HT1080 (cell line): ENCODE measurements at regions not wholly inside any gene's neighbourhood (a gene's known extent, or its start where the extent isn't known, plus 50 kb on each side); places are given as distances from the start of the nearest gene placed in this dataset.
"Not testable (repeated sequence)": the region's sequence is repeated elsewhere in the genome, so short reads cannot be mapped to it uniquely, and the experiment has no call there.

Source experiments
- DNase-seq: peaks from one replicate; pipeline ENCODE4 v3.0.0-alpha.2; 2015; ENCODE audit warnings: low read depth

DNA sequence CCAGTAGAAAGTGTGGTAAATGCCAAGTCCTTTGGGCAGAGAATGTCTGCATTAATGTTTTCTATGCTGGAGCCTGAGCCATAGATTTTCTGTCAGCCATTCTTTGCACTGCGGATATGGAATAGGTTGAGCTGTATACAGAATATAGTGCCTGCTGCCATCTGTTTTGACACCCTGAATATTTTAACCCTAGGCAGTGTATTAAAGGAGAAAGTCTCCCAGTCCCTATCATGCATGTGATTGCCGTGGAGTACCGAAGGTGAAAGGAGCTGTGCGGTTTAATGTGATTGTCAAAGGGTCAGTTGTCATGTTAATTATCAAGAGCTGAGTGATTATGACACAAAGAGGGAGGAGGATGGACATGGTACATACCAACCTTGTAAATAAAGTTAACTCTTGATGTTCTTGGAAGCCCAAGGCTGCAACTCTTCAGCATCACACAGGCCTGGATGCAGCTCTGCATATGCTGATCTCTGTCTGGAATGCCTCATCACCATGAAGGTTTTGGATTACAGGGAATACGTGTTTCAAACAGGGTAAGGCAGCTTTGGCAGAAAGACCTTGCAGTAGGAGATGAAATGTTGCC lies 247.1 kb upstream of the ELAVL2 start:
- DNase-seq: no peak

DNA sequence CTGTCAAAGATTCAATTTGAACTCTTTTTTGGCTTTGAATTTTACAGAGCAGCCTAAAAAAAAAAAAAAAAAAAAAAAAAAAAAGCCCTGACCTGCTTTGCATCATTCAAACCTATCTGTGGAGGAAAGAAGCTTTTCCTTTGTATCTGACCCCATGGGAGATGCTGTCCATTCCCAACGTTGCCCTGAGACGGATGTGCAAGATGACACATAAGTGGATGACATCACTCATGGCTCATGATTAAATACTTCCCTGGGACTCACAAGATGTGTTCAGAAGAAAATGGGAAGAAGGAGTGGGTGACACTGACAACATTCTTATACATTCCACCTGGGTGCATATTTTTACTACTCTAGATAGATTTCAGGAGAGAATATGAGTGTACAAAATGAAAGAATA lies 245.7 kb upstream of the ELAVL2 start:
- DNase-seq: peak; percentile 74

DNA sequence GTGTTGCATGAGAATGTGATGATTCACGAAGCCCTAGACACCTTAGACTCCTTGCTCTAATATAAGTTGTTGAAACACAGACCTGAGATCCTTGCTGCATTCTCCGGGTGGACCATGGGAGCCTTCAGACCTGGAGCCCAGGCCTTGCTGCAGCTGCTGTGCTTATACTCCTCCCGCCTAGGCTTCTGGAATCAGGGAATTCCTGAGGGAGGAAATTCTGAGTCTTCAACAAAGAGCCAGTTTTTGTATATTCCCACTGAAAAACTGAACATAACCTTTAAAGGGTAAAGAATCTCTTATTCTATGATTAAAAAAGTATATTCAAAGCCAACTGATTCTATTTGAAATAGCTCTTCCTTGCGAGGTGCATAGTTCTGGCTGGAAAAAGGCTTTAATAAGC lies 245.1 kb upstream of the ELAVL2 start:
- DNase-seq: no peak

DNA sequence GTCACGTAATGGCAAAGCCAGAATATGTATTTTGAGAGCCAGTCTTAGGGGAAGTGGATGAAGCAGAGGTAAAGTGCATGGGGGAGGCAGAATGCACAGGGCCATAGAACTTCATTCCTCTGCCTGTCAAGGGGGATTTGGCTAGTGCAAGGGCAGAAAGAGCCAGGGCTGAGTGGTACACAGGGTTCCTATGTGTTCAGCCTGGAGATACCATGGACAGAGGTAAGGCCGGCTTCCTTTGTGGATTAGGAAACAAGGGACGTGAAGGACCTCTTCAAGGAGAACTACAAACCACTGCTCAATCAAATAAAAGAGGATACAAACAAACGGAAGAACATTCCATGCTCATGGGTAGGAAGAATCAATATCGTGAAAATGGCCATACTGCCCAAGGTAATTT lies 241.1 kb upstream of the ELAVL2 start:
- not testable (repeated sequence) for DNase-seq

DNA sequence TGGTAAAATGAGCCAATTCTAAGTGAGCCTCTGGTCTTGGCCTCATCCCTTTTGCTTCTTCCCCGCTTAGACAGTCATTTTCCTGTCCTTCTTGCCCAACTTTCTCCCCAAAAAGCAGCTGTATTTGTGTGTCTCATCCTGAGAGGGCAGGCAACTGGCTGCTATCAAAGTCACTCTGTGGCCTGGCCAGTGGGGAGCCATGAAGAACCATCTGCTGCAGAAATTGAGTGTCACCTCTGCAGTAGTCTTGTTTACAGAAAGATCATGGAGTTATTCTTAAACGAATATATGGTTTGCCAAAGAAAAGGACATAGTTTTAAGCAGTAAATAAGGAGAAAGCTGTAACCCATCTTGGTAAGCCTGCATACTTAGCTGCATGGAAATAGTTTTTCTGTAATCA lies 233.6 kb upstream of the ELAVL2 start:
- DNase-seq: no peak

DNA sequence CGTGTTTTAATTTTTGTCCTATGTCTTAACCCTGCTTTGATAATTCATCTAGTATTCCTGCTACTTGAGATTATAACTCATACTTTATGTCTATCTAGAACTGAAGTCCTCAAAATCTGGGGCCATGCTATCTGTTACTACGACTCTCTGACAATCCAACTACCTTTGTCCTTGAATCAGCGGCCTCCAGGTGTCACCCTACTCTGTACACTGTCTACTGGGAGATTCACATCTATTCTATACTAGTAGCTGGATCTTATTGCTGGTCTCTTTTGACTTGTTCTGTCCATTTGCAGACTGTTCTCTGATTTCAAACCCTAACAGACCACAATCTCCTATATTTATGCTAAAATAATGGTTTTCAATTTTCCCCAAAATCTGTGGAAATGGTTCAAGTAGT lies 225.5 kb upstream of the ELAVL2 start:
- no peak for DNase-seq

DNA sequence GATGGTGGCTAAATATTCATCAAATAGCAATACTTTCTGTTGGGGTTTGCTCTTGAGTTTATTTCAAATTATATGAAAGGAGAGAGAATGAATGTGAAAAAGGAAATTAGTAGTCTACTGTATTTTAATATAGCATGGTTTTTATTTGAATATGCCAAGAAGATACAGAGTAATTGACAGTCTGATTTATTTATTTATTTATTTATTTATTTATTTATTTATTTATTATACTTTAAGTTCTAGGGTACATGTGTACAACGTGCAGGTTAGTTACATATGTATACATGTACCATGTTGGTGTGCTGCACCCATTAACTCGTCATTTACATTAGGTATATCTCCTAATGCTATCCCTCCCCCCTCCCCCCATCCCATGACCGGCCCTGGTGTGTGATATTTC lies 224.2 kb upstream of the ELAVL2 start:
- not testable (repeated sequence) for DNase-seq

DNA sequence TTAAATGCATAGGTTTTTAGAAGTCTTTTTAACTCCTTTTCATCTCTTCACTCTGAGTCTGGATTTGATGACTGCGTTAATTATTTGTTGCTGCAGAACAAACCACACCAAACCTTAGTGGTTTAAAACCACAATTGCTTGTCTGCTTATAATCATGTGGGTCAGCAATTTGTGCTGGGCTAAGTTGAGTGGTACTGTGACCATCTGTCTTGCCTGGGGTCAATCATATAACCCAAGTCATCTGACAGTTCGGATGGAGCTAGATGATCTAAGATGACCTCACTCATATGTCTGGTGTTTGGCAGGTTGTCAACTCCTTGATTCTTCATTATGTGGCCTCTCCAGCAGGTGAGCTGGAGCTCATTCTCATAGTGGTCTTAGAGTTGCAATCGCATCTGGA lies 219.1 kb upstream of the ELAVL2 start:
- no peak for DNase-seq

DNA sequence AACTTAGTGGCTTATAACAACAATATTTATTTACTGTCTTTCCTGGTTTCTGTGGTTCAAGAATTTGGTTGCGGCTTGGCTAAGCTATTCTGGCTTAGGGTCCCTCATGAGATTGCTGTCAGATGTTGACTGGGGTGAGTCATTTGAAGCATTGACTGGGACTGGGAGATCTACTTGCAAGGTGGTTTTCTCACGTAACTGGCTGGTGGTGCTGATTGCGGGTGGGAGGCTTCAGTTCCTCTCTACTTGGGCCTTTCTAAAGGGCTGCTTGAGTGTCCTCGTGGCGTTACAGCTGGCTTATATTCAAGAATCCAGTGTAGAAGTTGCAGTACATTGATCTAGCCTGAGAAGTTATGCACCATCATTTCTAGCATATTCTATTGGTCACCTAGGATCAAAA lies 218.5 kb upstream of the ELAVL2 start:
- DNase-seq: peak; percentile 7

DNA sequence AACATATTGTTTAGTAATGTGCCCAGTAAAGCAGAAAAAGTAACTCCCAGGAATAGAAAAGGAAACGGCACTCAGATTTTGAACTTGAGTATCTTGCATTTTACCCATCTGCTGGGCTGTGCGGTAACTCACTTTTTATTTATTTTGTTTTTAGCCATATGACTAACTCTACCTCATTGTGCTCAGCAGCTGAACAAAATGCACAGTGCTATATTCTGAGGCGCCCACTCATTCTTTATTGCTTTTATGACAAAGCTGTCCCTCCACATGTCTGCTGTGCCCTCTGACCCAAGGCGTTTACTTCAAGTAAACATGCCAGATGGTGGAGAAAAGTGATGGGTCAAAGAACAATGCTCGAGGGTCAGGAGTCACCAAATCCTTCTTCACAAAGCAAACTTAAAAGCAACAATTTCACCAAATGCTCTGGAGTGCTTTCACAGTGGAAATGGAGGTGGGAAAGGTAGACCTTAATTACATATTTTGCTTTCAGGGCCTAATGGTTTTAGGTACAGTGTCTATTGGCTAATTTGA lies 215.2 kb upstream of the ELAVL2 start:
- DNase-seq: no peak

DNA sequence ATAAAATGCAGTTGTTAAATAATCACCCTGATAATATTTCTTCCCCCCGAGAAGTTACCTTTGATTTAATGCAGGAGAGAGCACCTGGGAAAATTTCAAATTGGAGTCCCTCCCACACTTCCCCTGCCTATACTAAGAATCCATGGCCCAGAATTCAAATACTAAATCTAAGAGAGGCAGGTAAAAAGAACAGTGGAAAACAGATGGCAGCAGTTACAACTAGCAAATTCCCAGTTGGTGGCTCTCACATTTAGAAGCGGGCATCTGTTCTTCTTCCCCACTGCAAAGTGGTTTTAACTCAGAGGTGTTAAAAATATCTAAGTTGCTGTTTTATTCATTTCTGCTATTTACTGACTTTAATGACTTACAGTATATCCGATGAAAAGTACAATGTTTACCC lies 210.4 kb upstream of the ELAVL2 start:
- no peak for DNase-seq

DNA sequence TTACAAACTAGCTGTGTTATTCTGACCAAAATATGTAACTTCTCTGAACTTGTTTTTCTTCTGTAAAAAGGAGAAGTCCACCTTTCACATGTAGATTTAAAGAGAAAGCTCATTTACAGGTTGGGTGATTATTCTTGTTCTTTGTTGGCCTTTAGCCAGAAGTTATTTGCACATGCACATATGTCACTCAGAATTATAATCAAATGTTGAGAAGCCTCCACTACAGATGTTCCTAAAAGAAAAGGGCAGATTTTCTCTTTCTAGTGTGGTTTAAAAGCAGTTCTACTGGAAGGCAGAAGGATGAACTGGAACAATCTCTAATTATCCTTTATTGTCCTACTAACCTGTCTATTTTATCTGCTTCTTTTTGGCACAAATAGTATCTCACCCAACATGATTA lies 209.8 kb upstream of the ELAVL2 start:
- DNase-seq: no peak

DNA sequence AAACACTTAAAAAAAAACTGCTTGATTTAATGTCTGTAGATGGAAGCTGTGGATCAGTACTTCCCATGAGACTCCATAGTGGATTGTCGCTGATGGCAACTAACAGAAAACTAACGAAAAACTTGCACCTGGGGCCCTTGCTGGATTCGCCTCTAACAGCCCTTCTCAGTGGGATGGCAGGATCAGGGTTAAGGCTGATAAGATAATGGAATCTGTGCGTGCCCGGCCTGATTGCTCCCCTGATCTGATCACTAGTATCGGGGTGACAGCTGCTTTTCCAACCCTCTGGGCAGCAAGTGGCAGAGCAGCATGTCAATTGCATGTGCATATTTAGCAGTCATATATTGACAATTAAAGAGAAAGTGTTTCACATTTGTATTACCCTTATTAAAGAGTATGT lies 185.8 kb upstream of the ELAVL2 start:
- DNase-seq: no peak

DNA sequence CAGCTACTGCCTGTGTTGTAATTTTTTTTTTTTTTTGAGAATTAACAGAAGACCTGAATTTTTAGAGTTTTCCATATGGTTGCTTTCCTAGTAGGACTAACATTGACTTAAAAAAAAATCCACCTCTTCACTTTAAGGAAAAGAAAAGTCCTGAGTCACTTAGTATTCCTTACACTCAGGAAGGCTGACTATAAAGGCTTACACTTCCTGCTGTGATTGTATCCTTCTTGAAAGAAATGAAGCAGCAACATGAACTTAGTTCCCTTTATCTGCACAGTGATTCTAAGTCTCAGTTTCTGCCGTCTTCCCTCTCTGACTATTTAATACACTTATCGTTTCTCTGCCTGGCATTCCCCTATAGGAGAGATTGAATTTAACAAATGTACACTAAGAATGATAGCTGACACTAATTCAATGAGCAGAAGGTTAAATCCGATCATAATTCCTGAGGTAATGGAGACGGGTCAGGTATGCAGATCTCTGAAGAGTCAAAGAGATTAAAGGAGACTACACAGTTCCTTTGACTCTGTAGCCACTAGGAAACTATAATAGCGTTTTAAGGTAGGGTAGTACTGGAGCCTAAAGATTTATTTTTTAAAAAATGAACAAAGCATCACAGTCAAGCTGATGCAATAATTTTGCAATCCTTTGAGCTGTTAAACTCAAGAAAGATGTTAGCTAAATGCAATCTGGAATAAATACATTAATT lies 185.1 kb upstream of the ELAVL2 start:
- DNase-seq: peak; percentile 35

DNA sequence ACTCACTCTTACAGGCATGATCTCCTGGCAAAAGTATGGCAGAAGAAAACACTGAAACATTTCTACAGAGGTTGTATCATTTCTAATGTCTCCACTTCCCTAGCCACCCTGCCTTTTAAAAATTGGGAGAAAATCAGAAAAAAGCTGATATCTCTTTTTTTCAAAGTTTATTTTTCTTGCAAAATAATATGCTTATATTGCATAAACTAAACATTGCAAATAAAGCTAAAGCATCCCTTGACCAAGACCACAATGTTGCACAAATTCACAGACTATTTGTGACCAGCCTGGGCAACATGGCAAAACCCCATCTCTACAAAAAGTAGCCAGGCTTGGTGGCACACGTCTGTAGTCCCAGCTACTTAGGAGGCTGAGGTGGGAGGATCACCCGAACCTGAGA lies 183.3 kb upstream of the ELAVL2 start:
- DNase-seq: no peak

DNA sequence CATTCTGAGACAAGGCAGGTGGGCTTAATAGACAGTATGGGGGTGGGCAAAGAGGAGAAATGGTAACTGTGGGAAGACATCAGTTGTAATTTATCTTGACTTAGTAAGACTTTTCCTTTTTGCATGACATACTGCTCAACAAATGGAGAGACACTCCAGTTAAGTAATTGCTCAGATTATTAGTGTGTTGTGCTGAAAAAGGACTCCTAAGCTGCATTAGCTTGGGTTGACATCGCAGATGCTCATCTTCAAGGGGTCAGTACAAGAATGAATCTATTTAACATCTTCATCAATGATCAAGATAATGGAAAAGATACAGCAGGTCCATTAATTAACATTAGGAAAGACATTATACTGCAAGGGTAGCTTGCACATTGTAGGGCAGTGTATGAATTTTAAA lies 181.1 kb upstream of the ELAVL2 start:
- no peak for DNase-seq

DNA sequence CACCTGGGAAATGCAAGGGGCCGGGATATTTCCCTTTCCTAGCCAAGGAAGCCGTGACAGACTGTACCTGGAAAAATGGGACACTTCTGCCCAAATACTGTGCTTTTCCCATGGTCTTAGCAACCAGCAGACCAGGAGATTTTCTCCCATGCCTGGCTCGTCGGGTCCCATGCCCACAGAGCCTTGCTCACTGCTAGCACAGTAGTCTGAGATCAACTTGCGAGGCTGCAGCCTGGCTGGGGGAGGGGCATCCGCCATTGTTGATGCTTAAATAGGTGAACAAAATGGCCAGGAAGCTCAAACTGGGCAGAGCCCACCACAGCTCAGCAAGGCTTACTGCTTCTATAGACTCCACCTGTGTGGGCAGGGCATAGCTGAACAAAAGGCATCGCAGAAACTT lies 165.8 kb upstream of the ELAVL2 start:
- DNase-seq: not testable (repeated sequence)

DNA sequence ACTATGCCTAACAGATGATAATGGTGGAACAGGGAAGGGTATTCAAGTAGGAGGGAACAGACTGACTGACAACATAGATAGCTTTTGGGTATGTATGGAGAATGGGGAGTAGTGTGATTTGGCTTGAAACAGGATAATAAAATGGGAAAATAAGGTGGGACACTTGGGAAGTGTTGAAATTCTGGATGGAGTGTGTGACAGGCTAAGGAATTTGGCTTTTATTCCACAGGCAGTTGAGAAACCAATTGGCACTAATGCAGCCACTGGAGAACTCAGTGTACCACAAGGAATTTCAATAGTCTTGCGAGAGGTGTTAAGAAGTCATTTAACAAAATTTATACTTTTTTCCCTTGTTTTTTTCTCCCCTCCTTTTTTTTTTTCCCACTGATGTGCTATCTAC lies 153.5 kb upstream of the ELAVL2 start:
- no peak for DNase-seq

DNA sequence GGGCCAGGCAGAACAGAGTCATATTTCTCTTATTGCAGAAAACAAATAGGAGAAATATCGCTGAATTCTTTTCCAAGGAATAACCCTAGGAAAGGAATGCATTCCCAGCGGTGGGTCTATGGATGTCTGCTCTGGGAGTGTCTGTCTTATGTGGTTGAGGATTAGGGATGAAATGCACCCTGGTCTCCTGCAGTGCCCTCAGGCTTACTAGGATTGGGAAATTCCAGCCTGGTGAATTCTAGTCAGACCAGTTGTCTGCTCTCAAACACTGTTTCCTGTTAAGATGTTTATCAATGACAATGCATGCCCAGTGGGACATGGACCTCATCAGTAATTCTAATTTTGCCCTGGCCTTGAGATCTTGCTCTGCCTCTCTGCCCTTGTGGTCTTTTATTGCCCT lies 136.1 kb upstream of the ELAVL2 start:
- DNase-seq: peak; percentile 52

DNA sequence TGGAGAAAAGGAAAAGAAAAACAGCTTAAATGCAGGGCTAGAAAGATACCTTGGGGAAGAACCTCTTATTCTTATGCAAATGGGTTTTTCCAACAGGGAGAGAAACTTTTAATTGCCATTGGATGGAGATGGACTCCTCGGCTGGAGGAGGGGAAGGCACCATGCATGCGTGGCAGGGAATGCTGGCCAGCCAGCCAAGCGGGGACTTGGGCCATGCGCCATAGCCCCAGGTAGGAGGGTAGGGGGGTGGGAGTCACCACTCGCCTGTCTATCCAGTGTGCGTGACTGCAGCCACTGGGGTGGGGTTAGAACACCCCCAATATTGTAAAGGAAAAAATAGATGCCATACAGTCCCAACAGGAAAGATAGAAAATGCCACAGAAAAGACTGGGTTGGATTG lies 119.9 kb upstream of the ELAVL2 start:
- no peak for DNase-seq

DNA sequence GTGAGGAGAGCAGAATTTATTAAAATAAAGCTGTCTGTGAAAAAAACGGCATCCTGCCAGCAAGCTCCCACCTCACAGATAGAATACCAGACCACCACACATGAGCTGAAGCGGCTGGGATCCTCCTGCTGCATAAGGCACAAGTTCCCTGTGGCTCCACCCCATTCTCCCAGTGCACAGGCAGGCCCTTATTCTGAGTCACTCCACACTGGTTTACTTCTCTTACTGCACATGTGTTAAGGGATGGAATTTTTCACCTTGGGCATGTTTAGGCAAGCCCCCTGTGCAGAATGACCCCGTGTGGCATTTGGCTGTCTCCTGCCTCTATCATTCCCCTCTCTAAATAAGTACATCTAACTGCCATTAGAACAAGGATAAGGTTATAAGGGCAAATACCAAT lies 115.0 kb upstream of the ELAVL2 start:
- peak; percentile 53 for DNase-seq

DNA sequence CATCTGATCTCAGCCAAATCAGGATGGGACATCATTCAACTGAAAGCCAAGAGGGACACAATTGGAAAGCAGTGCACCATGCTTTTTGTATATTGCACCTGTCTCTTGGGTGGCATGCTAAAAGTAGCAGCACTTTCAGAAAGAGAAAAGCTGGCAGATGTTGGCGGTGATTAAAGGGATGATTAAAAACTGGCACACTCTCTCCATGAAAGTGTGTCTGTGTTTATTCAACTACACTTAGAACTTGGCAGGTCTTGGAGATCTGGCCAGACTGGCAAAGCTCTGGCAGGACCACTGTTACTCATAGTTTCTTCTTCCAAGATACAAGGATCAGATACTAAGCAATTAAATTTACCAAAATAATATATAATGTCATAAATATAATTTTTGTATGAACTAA lies 112.9 kb upstream of the ELAVL2 start:
- DNase-seq: no peak

DNA sequence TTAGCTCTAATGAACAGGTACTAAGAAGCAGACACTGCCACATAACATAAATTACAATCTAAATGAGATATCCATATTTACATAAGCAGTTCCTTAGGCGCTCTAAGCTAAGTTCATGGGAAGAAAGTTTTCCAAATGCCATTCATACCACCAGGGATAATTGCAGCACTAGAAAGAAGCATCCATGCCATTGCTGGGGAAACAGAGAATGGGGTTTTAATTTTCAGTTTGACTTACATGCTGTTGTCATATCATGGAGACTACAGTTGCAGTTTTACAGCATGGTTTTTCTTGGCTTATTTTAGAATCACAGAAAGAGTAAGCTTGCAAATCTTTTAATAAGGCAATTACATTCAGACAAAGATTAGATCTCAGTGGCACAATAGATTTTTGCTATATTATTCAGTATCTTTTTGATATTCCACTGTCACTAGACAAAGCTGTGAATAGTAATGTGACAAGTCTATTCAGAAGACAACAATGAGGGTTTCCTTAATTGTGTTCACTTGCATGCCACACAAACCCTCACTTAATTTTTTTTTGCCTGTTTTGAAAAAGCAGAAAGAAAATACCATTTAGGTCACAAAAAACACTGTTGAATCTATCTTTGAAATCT lies 108.4 kb upstream of the ELAVL2 start:
- no peak for DNase-seq
